ENCODE measurements at regions not wholly inside any gene's neighbourhood (a gene's known extent, or its start where the extent isn't known, plus 50 kb on each side); places are given as distances from the start of the nearest gene placed in this dataset.

GRCh38 chr13:84080748-84081530, 198.7 kb upstream of the SLITRK1 start:
- no peak overlapping the region for H3K27ac Mint-ChIP-seq
- intact Hi-C loops (cut with micrococcal nuclease): no loop called here
- no peaks in the 10 kb centered on the region for H3K27me3 Mint-ChIP-seq (ENCODE audit: low read depth)
- H3K4me3 Mint-ChIP-seq: no peak overlapping the region
- H3K36me3 Mint-ChIP-seq (ENCODE audit: low read depth): no peaks in the 10 kb centered on the region
- peaks cover 3% of the 10 kb centered on the region for H3K9me3 Mint-ChIP-seq
- CTCF ChIA-PET: no interaction called here
- no peaks in the 10 kb centered on the region for H3K4me1 Mint-ChIP-seq (ENCODE audit: low read depth)
- no peak for DNase-seq

GRCh38 chr13:84077271-84077670, 195.0 kb upstream of the SLITRK1 start:
- H3K4me3 Mint-ChIP-seq: no peak overlapping the region
- CTCF ChIA-PET: no interaction called here
- no peaks in the 10 kb centered on the region for H3K27me3 Mint-ChIP-seq (ENCODE audit: low read depth)
- H3K36me3 Mint-ChIP-seq (ENCODE audit: low read depth): no peaks in the 10 kb centered on the region
- H3K4me1 Mint-ChIP-seq (ENCODE audit: low read depth): no peaks in the 10 kb centered on the region
- no peaks in the 10 kb centered on the region for H3K9me3 Mint-ChIP-seq
- no peak for DNase-seq
- intact Hi-C loops (cut with micrococcal nuclease): no loop called here
- no peak overlapping the region for H3K27ac Mint-ChIP-seq

- no peak for DNase-seq
- Mint-ChIP-seq H3K9me3 (no peaks in the 10 kb centered on the region), H3K27me3 (ENCODE audit: low read depth) (no peaks in the 10 kb centered on the region), H3K4me1 (ENCODE audit: low read depth) (no peaks in the 10 kb centered on the region), H3K27ac (no peak overlapping the region), H3K36me3 (ENCODE audit: low read depth) (no peaks in the 10 kb centered on the region), H3K4me3 (no peak overlapping the region)
- intact Hi-C loops (cut with micrococcal nuclease): no loop called here
- CTCF ChIA-PET: interaction anchor here (0.6 kb wide), 1 partner anchor 365 kb away, joined by 3 read pairs; no protein-coding TSS in a partner anchor
Measured at GRCh38 chr13:84076280-84076679, 194.0 kb upstream of the SLITRK1 start.

- Mint-ChIP-seq H3K36me3 (ENCODE audit: low read depth) (no peaks in the 10 kb centered on the region), H3K27me3 (ENCODE audit: low read depth) (no peaks in the 10 kb centered on the region), H3K4me3 (no peak overlapping the region), H3K4me1 (ENCODE audit: low read depth) (no peaks in the 10 kb centered on the region), H3K9me3 (no peaks in the 10 kb centered on the region), H3K27ac (no peak overlapping the region)
- CTCF ChIA-PET: no interaction called here
- intact Hi-C loops (cut with micrococcal nuclease): no loop called here
- DNase-seq: no peak
Measured at GRCh38 chr13:84050536-84050935, 168.3 kb upstream of the SLITRK1 start.

- DNase-seq: no peak
- Mint-ChIP-seq H3K27ac (no peak overlapping the region), H3K9me3 (no peaks in the 10 kb centered on the region), H3K36me3 (ENCODE audit: low read depth) (no peaks in the 10 kb centered on the region), H3K4me3 (no peak overlapping the region), H3K27me3 (ENCODE audit: low read depth) (no peaks in the 10 kb centered on the region), H3K4me1 (ENCODE audit: low read depth) (no peaks in the 10 kb centered on the region)
- intact Hi-C loops (cut with micrococcal nuclease): no loop called here
- CTCF ChIA-PET: interaction anchor here (0.7 kb wide), 1 partner anchor 97 kb away, joined by 3 read pairs; no protein-coding TSS in a partner anchor
Measured at GRCh38 chr13:84049443-84050219, 167.4 kb upstream of the SLITRK1 start.

GRCh38 chr13:84044805-84045204, 162.5 kb upstream of the SLITRK1 start:
- no peaks in the 10 kb centered on the region for H3K9me3 Mint-ChIP-seq
- CTCF ChIA-PET: no interaction called here

GRCh38 chr13:84038001-84038400, 155.7 kb upstream of the SLITRK1 start:
- H3K27ac Mint-ChIP-seq: no peak overlapping the region
- no peak overlapping the region for H3K4me3 Mint-ChIP-seq
- CTCF ChIA-PET: no interaction called here
- no peaks in the 10 kb centered on the region for H3K27me3 Mint-ChIP-seq (ENCODE audit: low read depth)
- peaks cover 18% of the 10 kb centered on the region for H3K4me1 Mint-ChIP-seq (ENCODE audit: low read depth)
- H3K36me3 Mint-ChIP-seq (ENCODE audit: low read depth): no peaks in the 10 kb centered on the region
- intact Hi-C loops (cut with micrococcal nuclease): no loop called here
- DNase-seq: peak; percentile 4
- no peaks in the 10 kb centered on the region for H3K9me3 Mint-ChIP-seq

More at GRCh38 chr13:84044805-84045204, 162.5 kb upstream of the SLITRK1 start:
- Mint-ChIP-seq H3K4me3 (no peak overlapping the region), H3K27me3 (ENCODE audit: low read depth) (no peaks in the 10 kb centered on the region), H3K27ac (no peak overlapping the region), H3K4me1 (ENCODE audit: low read depth) (peaks cover 5% of the 10 kb centered on the region), H3K36me3 (ENCODE audit: low read depth) (no peaks in the 10 kb centered on the region)
- no peak for DNase-seq
- intact Hi-C loops (cut with micrococcal nuclease): no loop called here

GRCh38 chr13:84032116-84032515, 149.8 kb upstream of the SLITRK1 start:
- Mint-ChIP-seq H3K4me3 (no peak overlapping the region), H3K27ac (no peak overlapping the region), H3K4me1 (ENCODE audit: low read depth) (peaks cover 3% of the 10 kb centered on the region), H3K27me3 (ENCODE audit: low read depth) (no peaks in the 10 kb centered on the region), H3K36me3 (ENCODE audit: low read depth) (no peaks in the 10 kb centered on the region), H3K9me3 (no peaks in the 10 kb centered on the region)
- intact Hi-C loops (cut with micrococcal nuclease): no loop called here
- no peak for DNase-seq
- CTCF ChIA-PET: no interaction called here

- H3K4me3 Mint-ChIP-seq: no peak overlapping the region
- H3K9me3 Mint-ChIP-seq: no peaks in the 10 kb centered on the region
- H3K27ac Mint-ChIP-seq: no peak overlapping the region
- intact Hi-C loops (cut with micrococcal nuclease): no loop called here
- DNase-seq: no peak
- H3K36me3 Mint-ChIP-seq (ENCODE audit: low read depth): no peaks in the 10 kb centered on the region
- no peaks in the 10 kb centered on the region for H3K4me1 Mint-ChIP-seq (ENCODE audit: low read depth)
- CTCF ChIA-PET: no interaction called here
- no peaks in the 10 kb centered on the region for H3K27me3 Mint-ChIP-seq (ENCODE audit: low read depth)
Measured at GRCh38 chr13:84031120-84031519, 148.8 kb upstream of the SLITRK1 start.

- Mint-ChIP-seq H3K27ac (no peak overlapping the region), H3K9me3 (no peaks in the 10 kb centered on the region), H3K36me3 (ENCODE audit: low read depth) (no peaks in the 10 kb centered on the region), H3K27me3 (ENCODE audit: low read depth) (no peaks in the 10 kb centered on the region), H3K4me3 (no peak overlapping the region), H3K4me1 (ENCODE audit: low read depth) (no peaks in the 10 kb centered on the region)
- intact Hi-C loops (cut with micrococcal nuclease): no loop called here
- DNase-seq: no peak
- CTCF ChIA-PET: interaction anchor here (0.7 kb wide), 1 partner anchor 10 kb away, joined by 3 read pairs; no protein-coding TSS in a partner anchor
Measured at GRCh38 chr13:84029396-84029795, 147.1 kb upstream of the SLITRK1 start.

GRCh38 chr13:84025824-84026223, 143.6 kb upstream of the SLITRK1 start:
- Mint-ChIP-seq H3K4me1 (ENCODE audit: low read depth) (no peaks in the 10 kb centered on the region), H3K9me3 (no peaks in the 10 kb centered on the region), H3K27ac (no peak overlapping the region), H3K27me3 (ENCODE audit: low read depth) (no peaks in the 10 kb centered on the region), H3K36me3 (ENCODE audit: low read depth) (no peaks in the 10 kb centered on the region), H3K4me3 (no peak overlapping the region)
- no peak for DNase-seq
- CTCF ChIA-PET: no interaction called here
- intact Hi-C loops (cut with micrococcal nuclease): no loop called here

- Mint-ChIP-seq H3K4me3 (no peak overlapping the region), H3K4me1 (ENCODE audit: low read depth) (no peaks in the 10 kb centered on the region), H3K27ac (no peak overlapping the region), H3K36me3 (ENCODE audit: low read depth) (no peaks in the 10 kb centered on the region), H3K9me3 (no peaks in the 10 kb centered on the region), H3K27me3 (ENCODE audit: low read depth) (no peaks in the 10 kb centered on the region)
- DNase-seq: no peak
- intact Hi-C loops (cut with micrococcal nuclease): no loop called here
- CTCF ChIA-PET: no interaction called here
Measured at GRCh38 chr13:83996415-83996814, 114.1 kb upstream of the SLITRK1 start.

GRCh38 chr13:83995930-83996329, 113.7 kb upstream of the SLITRK1 start:
- DNase-seq: no peak
- Mint-ChIP-seq H3K9me3 (no peaks in the 10 kb centered on the region), H3K4me1 (ENCODE audit: low read depth) (no peaks in the 10 kb centered on the region), H3K36me3 (ENCODE audit: low read depth) (no peaks in the 10 kb centered on the region), H3K27me3 (ENCODE audit: low read depth) (no peaks in the 10 kb centered on the region), H3K4me3 (no peak overlapping the region), H3K27ac (no peak overlapping the region)
- intact Hi-C loops (cut with micrococcal nuclease): no loop called here
- CTCF ChIA-PET: no interaction called here
